Left lung (tissue), 4 donors: ENCODE measurements at regions not wholly inside any gene's neighbourhood (a gene's known extent, or its start where the extent isn't known, plus 50 kb on each side); places are given as distances from the start of the nearest gene placed in this dataset.
A peak's percentile ranks its signal among the peaks of the same experiment; 100 is the strongest.

ENCODE experiments used
- ATAC-seq: fragments of 200-7000 bp; cut with Tn5 transposase; one replicate; pipeline ENCODE4 v1.9.1; 2020; ENCODE audit warnings: moderate library complexity
- DNase-seq, 4 donors: peaks; one replicate each; pipeline ENCODE4 v3.0.0-alpha.2; 2013 to 2020
- H3K27ac ChIP-seq, 2 donors: fragments of 200-600 bp; sonication (generic) in 1 of 2; one replicate each; pipeline versions ENCODE4 v1.5.0 to v1.8.0; 2020 to 2021
- H3K27me3 ChIP-seq, 2 donors: fragments of 200-600 bp; sonication (generic) in 1 of 2; one replicate each; pipeline versions ENCODE4 v1.5.0 to v1.8.0; 2020 to 2021
- H3K36me3 ChIP-seq, 2 donors: fragments of 200-600 bp; sonication (generic) in 1 of 2; one replicate each; pipeline versions ENCODE4 v1.5.0 to v1.8.0; 2020 to 2021
- H3K4me1 ChIP-seq, 2 donors: fragments of 200-600 bp; one replicate each; pipeline ENCODE4 v1.8.0; 2021
- H3K4me3 ChIP-seq, 2 donors: fragments of 200-600 bp; sonication (generic) in 1 of 2; one replicate each; pipeline versions ENCODE4 v1.5.0 to v1.8.0; 2020 to 2021; ENCODE audit warnings: mild to moderate bottlenecking in 1 of 2
- H3K9me3 ChIP-seq, 2 donors: fragments of 200-600 bp; sonication (generic) in 1 of 2; one replicate each; pipeline versions ENCODE4 v1.5.0 to v1.8.0; 2020 to 2021
- intact Hi-C, 2 donors: fragments of 100-400 bp; cut with DNase I; formaldehyde crosslinking; loops; one replicate each; pipeline versions ENCODE4 v1.11.2 to v1.14.2; 2022
- TF ChIP-seq, protein P1 (sequence below), 2 donors: fragments of 200-600 bp; sonication (generic) in 1 of 2; IDR thresholded peaks; one replicate each; pipeline versions ENCODE4 v1.5.0 to v1.8.0; 2021; ENCODE audit warnings: antibody characterized with exemption in 2 of 2
- donor health status: DM: no; HTN: yes; CAD: no.
- donor health status: DM: no; HTN: no; CAD: no.

- intact Hi-C loops, result no loop called here
- Histone ChIP-seq H3K36me3 (no peaks in the 10 kb centered on the region), H3K9me3 (no peaks in the 10 kb centered on the region), H3K4me3 (no peak overlapping the region), H3K27me3 (no peaks in the 10 kb centered on the region), H3K4me1 (no peaks in the 10 kb centered on the region), H3K27ac (no peak overlapping the region)
- TF ChIP-seq, protein P1, sequence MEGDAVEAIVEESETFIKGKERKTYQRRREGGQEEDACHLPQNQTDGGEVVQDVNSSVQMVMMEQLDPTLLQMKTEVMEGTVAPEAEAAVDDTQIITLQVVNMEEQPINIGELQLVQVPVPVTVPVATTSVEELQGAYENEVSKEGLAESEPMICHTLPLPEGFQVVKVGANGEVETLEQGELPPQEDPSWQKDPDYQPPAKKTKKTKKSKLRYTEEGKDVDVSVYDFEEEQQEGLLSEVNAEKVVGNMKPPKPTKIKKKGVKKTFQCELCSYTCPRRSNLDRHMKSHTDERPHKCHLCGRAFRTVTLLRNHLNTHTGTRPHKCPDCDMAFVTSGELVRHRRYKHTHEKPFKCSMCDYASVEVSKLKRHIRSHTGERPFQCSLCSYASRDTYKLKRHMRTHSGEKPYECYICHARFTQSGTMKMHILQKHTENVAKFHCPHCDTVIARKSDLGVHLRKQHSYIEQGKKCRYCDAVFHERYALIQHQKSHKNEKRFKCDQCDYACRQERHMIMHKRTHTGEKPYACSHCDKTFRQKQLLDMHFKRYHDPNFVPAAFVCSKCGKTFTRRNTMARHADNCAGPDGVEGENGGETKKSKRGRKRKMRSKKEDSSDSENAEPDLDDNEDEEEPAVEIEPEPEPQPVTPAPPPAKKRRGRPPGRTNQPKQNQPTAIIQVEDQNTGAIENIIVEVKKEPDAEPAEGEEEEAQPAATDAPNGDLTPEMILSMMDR (IDR thresholded peaks at IDR 0.05), result no peak
- DNase-seq (no peak), ATAC-seq (no peak)
Measured at GRCh38 chr6:90975741-90976140, 388.9 kb upstream of the MAP3K7 start.

GRCh38 chr6:90973188-90973587 lies 386.3 kb upstream of the MAP3K7 start:
- Histone ChIP-seq H3K4me3 (no peak overlapping the region), H3K4me1 (no peaks in the 10 kb centered on the region), H3K9me3 (no peaks in the 10 kb centered on the region), H3K27ac (no peak overlapping the region), H3K36me3 (no peaks in the 10 kb centered on the region), H3K27me3 (no peaks in the 10 kb centered on the region)
- DNase-seq, result no peak
- intact Hi-C loops, result no loop called here
- ATAC-seq, result no peak
- TF ChIP-seq, protein P1 (IDR thresholded peaks at IDR 0.05), result no peak

GRCh38 chr6:90970672-90971071 lies 383.8 kb upstream of the MAP3K7 start:
- ATAC-seq (no peak), DNase-seq (no peak)
- TF ChIP-seq, protein P1 (IDR thresholded peaks at IDR 0.05), result no peak
- Histone ChIP-seq H3K27me3 (no peaks in the 10 kb centered on the region), H3K27ac (no peak overlapping the region), H3K4me3 (no peak overlapping the region), H3K9me3 (no peaks in the 10 kb centered on the region), H3K36me3 (no peaks in the 10 kb centered on the region), H3K4me1 (no peaks in the 10 kb centered on the region)
- intact Hi-C loops, result no loop called here

GRCh38 chr6:90967471-90967870 lies 380.6 kb upstream of the MAP3K7 start:
- no peak overlapping the region for H3K27ac ChIP-seq
- H3K9me3 ChIP-seq, result no peaks in the 10 kb centered on the region
- intact Hi-C loops, result no loop called here
- H3K36me3 ChIP-seq, result no peaks in the 10 kb centered on the region
- no peak overlapping the region for H3K4me3 ChIP-seq
- no peaks in the 10 kb centered on the region for H3K4me1 ChIP-seq
- TF ChIP-seq, protein P1 (IDR thresholded peaks at IDR 0.05), result no peak
- DNase-seq (peak in 2 of 4 donors; percentile 3 to 10), ATAC-seq (no peak)
- H3K27me3 ChIP-seq, result no peaks in the 10 kb centered on the region

- H3K27ac ChIP-seq, result no peak overlapping the region
- H3K4me3 ChIP-seq, result no peak overlapping the region
- no peak for DNase-seq
- no peaks in the 10 kb centered on the region for H3K27me3 ChIP-seq
- H3K36me3 ChIP-seq, result no peaks in the 10 kb centered on the region
- ATAC-seq, result no peak
- no peaks in the 10 kb centered on the region for H3K4me1 ChIP-seq
- TF ChIP-seq, protein P1 (IDR thresholded peaks at IDR 0.05), result no peak
- H3K9me3 ChIP-seq, result no peaks in the 10 kb centered on the region
- intact Hi-C loops, result no loop called here
Measured at GRCh38 chr6:90960324-90960723, 373.5 kb upstream of the MAP3K7 start.
